HCT116 (cell line): ENCODE measurements at regions not wholly inside any gene's neighbourhood (a gene's known extent, or its start where the extent isn't known, plus 50 kb on each side); places are given as distances from the start of the nearest gene placed in this dataset.

Experiments
- CEBPB ChIP-seq: IDR thresholded peaks from 2 replicates; pipeline ENCODE4 v1.6.1; 2012; ENCODE audit warnings: low read depth
- EZH2 ChIP-seq: fragments of 200-600 bp; sonication (generic); IDR thresholded peaks from 2 replicates; pipeline ENCODE4 v1.6.1; 2017; ENCODE audit warnings: antibody characterized with exemption, mixed run types
- EZH2phosphoT487 ChIP-seq: fragments of 200-600 bp; IDR thresholded peaks from 2 replicates; pipeline ENCODE4 v1.6.1; 2018; ENCODE audit warnings: antibody characterized with exemption, borderline replicate concordance
- FOSL1 ChIP-seq: IDR thresholded peaks from 2 replicates; pipeline ENCODE4 v1.6.1; 2012; ENCODE audit warnings: low read depth
- POLR2A ChIP-seq: IDR thresholded peaks from 2 replicates; pipeline ENCODE4 v1.7.0; 2011; ENCODE audit warnings: borderline replicate concordance; ENCODE audit not compliant: insufficient read depth, insufficient read length; ENCODE audit errors: extremely low read depth
- POLR2AphosphoS5 ChIP-seq: IDR thresholded peaks from 2 replicates; pipeline ENCODE4 v1.6.1; 2011; ENCODE audit warnings: mild to moderate bottlenecking, low read depth, low read length, moderate library complexity
- SP1 ChIP-seq: IDR thresholded peaks from 2 replicates; pipeline ENCODE4 v1.6.1; 2012; ENCODE audit warnings: low read depth
- ZNF274 ChIP-seq: fragments of 200-500 bp; sonication (Bioruptor generic); IDR thresholded peaks from 2 replicates; pipeline ENCODE4 v1.6.1; 2014; ENCODE audit warnings: mild to moderate bottlenecking, low read depth, low read length, inconsistent platforms
- TF ChIP-seq, protein P1 (sequence below), 3 experiments: fragments of 200-600 bp in 1 of 3; sonication (generic) in 1 of 3; IDR thresholded peaks in 2 of 3; conservative IDR thresholded peaks in 1 of 3; 2 replicates each; pipeline ENCODE4 v1.5.1; 2012 to 2017; ENCODE audit warnings: low read depth in 2 of 3, low read length in 2 of 3, antibody characterized with exemption in 1 of 3, borderline replicate concordance in 1 of 3, control low read depth in 1 of 3, mild to moderate bottlenecking in 1 of 3, mixed read lengths in 1 of 3, mixed run types in 1 of 3, moderate library complexity in 1 of 3; ENCODE audit not compliant: insufficient read depth in 1 of 3
- TF ChIP-seq, protein P2 (sequence below): IDR thresholded peaks from 2 replicates; pipeline ENCODE4 v1.6.1; 2012
- TF ChIP-seq, protein P3 (sequence below): IDR thresholded peaks from 2 replicates; pipeline ENCODE4 v1.6.1; 2012
- TF ChIP-seq, protein P4 (sequence below): IDR thresholded peaks from 2 replicates; pipeline ENCODE4 v1.6.1; 2011; ENCODE audit warnings: mild to moderate bottlenecking, low read length, moderate library complexity; ENCODE audit not compliant: insufficient replicate concordance; ENCODE audit errors: extremely low read depth

DNA sequence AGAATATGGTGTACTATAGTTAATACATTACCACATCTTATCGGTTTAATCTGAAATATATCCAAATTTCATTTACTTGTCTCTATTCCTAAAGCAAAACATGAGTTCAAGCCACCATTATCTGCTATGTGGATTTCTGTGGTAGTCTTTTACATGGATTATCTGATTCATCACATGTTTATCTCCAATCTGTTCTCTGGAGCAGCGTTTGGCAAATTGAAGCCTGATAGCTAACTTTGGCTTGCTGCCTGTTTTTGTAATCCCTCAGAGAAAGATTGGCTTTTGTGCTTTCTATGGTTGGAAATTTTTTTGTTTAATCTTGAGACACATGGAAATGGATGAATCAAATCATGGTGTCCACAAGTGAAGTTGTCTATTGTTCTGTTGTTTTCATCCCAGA, 274.3 kb downstream of the JRKL start:
- TF ChIP-seq, protein P1, sequence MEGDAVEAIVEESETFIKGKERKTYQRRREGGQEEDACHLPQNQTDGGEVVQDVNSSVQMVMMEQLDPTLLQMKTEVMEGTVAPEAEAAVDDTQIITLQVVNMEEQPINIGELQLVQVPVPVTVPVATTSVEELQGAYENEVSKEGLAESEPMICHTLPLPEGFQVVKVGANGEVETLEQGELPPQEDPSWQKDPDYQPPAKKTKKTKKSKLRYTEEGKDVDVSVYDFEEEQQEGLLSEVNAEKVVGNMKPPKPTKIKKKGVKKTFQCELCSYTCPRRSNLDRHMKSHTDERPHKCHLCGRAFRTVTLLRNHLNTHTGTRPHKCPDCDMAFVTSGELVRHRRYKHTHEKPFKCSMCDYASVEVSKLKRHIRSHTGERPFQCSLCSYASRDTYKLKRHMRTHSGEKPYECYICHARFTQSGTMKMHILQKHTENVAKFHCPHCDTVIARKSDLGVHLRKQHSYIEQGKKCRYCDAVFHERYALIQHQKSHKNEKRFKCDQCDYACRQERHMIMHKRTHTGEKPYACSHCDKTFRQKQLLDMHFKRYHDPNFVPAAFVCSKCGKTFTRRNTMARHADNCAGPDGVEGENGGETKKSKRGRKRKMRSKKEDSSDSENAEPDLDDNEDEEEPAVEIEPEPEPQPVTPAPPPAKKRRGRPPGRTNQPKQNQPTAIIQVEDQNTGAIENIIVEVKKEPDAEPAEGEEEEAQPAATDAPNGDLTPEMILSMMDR (IDR thresholded peaks at IDR 0.05 in 2 of 3, conservative IDR thresholded peaks at IDR 0.05 in 1 of 3; ENCODE audit: borderline replicate concordance in 1 of 3, insufficient read depth in 1 of 3, low read depth in 2 of 3, low read length in 2 of 3), result no peak
- TF ChIP-seq EZH2 (no peak), POLR2AphosphoS5 (no peak), POLR2A (no peak), ZNF274 (no peak), SP1 (no peak), EZH2phosphoT487 (no peak), FOSL1 (no peak), CEBPB (no peak)
- TF ChIP-seq, protein P2, sequence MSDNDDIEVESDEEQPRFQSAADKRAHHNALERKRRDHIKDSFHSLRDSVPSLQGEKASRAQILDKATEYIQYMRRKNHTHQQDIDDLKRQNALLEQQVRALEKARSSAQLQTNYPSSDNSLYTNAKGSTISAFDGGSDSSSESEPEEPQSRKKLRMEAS, result no peak
- TF ChIP-seq, protein P3, sequence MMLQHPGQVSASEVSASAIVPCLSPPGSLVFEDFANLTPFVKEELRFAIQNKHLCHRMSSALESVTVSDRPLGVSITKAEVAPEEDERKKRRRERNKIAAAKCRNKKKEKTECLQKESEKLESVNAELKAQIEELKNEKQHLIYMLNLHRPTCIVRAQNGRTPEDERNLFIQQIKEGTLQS, result no peak
- TF ChIP-seq, protein P4, sequence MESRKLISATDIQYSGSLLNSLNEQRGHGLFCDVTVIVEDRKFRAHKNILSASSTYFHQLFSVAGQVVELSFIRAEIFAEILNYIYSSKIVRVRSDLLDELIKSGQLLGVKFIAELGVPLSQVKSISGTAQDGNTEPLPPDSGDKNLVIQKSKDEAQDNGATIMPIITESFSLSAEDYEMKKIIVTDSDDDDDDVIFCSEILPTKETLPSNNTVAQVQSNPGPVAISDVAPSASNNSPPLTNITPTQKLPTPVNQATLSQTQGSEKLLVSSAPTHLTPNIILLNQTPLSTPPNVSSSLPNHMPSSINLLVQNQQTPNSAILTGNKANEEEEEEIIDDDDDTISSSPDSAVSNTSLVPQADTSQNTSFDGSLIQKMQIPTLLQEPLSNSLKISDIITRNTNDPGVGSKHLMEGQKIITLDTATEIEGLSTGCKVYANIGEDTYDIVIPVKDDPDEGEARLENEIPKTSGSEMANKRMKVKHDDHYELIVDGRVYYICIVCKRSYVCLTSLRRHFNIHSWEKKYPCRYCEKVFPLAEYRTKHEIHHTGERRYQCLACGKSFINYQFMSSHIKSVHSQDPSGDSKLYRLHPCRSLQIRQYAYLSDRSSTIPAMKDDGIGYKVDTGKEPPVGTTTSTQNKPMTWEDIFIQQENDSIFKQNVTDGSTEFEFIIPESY, result no peak
